GM19035 (cell line): ENCODE measurements at regions not wholly inside any gene's neighbourhood (a gene's known extent, or its start where the extent isn't known, plus 50 kb on each side); places are given as distances from the start of the nearest gene placed in this dataset.
"Not testable (repeated sequence)": the region's sequence is repeated elsewhere in the genome, so short reads cannot be mapped to it uniquely, and the experiment has no call there.

ENCODE experiments used
- ATAC-seq: cut with Tn5 transposase; IDR thresholded peaks from one replicate; pipeline ENCODE4 v1.9.1; 2021; ENCODE audit not compliant: unreplicated experiment

- no peak for ATAC-seq
Measured at GRCh38 chr9:78123808-78124207, 92.2 kb upstream of the GNAQ start.

DNA sequence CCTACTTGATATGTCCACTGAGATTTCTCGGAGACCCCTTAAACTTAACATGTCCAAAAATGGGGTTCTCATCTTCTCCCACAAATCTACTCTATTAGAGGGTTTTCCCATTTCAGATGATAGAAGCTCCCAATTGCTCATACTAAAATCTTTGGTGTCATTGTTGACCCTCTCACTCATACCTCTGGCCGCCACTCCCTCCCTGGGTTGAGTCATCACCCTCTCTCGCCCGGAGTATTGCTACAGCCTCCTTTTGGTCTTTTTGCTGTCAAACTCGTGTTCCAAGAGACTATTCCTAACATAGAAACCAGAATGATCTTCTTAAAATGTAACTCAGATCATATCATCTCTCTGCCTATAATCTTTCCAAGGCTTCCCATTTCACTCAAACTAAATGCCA lies 91.0 kb upstream of the GNAQ start:
- ATAC-seq: no peak

- no peak for ATAC-seq
Measured at GRCh38 chr9:78121488-78121887, 89.9 kb upstream of the GNAQ start.

DNA sequence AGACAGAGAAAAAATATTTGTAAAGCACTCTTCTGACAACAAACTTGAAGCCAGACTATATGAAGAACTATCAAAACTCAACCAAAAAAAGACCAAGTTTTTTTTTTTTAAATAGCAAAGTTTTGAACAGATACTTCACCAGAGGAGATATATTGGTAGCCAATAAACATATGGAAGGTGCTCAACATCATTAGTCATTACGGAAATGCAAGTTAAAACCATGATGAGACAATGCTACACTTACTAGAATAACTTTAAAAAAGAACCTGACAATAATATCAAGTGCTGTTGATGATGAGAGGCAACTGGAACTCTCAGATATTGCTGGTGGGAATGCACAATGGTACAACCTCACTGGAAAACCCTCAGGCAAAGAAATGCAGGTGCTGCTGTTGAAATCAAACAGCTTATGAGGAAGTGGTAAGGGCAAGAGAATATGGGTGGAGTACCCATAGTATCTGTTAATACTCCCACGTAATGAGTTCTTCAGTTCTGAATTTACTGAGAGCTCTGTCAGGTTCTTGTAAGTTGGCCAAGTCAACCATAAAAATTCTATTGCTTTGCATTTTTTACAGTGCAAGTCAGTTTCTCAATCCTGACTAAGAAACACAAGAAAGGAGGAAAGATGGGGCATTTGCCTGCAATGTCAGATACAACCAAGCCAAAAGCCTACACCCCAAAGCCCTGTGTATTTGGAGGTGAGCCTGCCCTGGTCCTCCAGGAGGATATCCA lies 87.3 kb upstream of the GNAQ start:
- ATAC-seq: peak; percentile 78

DNA sequence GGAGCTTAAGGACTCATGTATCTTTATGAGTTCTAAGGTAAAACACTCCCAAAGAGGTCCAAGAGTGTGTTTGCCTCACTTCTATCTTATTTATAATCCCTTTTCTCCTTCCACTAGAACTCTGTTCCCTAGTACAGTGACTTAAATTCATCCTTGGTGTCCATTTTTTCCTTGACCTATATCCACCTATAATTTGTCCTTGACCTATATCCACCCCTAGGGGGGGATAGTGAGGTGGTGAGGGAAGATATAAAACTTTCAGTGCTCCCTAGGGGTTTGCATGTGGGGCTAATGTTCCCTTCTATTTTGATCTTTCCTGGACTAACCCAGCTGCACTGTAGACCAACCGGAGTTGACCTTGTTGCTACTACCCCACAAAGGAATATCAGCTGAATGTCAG lies 83.5 kb upstream of the GNAQ start:
- ATAC-seq: peak; percentile 50

GRCh38 chr9:78114581-78114980 lies 83.0 kb upstream of the GNAQ start:
- ATAC-seq: no peak

DNA sequence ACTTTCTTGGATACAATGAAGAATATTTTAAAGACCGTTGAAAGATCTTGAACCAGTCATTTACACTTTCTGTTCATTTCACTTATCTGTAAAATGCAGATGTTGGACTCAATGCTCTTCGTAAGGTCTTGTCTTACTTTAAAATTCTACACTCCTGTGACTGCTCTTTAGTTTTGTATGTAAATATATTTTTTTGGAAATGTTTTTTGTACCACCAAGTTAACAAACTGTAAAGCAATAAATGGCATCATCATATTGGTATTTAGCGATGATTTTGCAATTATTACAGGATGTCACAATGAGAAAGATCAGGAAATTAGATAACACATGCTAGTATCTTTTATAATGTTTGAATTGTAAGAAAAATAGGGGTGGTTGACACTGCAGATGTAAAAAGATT lies 80.8 kb upstream of the GNAQ start:
- ATAC-seq: no peak

GRCh38 chr9:78112004-78112403 lies 80.4 kb upstream of the GNAQ start:
- no peak for ATAC-seq

DNA sequence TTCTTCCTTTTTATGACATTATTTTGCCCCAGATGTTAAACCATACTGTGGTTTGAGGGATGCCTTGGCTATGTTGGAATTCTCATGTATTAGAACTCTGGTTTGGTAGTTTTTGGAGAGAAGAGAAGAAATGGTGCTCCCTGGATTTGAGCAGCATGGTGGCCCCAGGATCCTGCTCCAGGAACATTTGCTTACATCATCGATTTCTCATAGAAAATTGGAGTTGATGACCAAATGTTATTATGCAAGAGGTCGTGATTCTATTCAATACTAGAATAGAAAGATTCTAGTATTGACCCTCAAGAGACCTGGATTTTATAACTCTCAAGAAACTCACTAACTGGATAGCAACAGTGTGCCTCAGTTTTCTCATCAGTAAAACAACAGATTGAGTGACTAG lies 77.5 kb upstream of the GNAQ start:
- no peak for ATAC-seq

- ATAC-seq: not testable (repeated sequence)
Measured at GRCh38 chr9:78106586-78106985, 75.0 kb upstream of the GNAQ start.

DNA sequence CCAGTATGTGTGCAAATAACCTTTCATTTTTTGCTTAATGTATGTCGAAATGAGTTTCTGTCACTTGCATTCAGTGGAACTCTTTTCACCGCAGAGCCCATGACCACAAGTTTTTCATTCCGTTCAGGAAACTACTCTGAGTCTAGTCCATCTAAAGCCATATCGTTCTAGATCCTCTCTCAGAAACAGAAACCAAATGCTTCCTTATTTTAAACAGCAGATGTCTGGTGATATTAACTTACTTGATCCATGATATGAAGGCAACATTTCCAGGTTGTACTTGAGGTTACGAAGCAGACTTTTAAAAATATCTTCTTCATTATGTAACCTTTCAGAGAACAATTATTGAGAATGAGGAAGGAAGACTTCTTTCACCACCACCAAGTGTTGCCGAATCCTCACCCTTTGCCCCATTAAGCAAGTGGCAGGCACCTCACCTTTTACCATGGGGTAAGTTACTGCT lies 72.4 kb upstream of the GNAQ start:
- ATAC-seq: no peak

DNA sequence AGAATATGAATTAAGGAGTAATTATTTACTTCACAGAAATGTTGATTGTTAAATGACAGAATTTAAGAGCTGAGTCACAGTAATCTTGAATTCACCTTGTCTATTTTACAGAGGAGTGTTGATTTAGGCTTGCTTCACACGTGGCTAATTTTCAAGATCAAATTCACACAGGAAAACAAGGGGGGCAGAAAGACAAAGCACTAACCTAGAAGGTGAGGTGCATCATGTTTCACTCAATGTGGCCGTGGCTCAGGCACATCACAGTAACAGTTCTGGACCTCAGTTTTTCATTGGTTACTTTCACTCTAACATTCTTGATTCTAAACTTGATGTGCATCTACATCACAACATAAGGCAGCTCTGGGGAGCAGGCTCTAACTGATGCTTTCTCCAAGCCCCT lies 69.6 kb upstream of the GNAQ start:
- ATAC-seq: no peak

DNA sequence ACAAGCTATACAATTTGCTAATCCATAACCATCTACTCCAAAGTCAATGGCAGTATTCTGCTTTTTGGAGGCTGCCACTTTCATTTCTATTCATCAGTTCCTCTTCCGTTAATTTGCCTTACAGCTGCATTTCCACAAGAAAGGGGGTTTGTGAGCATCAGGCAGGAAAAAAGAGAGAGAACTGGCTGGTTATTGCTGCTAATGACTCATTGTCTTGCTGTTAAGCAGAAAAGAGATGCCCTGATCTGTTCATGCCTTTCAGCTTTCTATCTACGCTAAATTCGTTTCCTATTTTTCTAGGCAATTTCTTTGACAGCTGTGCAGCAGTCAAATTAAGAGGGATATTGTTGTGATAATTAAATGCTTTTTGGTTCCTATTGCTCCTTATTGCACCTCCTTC lies 65.9 kb upstream of the GNAQ start:
- ATAC-seq: no peak

GRCh38 chr9:78091731-78092130 lies 60.1 kb upstream of the GNAQ start:
- no peak for ATAC-seq

DNA sequence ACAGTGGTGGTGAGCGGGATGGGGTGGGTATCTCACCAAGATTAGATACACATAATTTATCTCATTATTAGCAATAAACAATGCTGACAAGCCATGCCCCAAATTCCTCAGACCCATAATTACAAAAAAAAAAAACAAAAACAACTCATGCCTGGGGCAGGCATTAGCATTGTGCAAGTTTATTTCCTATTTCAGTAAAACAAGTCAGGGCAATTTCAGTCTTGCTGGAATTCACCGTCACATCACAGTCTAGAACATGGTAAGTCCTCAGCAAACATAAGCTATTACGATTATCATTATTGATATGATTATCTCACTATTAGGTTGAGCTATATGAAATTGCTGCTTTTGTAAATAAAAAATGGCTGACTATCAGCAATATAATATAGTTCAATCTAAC lies 57.5 kb upstream of the GNAQ start:
- no peak for ATAC-seq

DNA sequence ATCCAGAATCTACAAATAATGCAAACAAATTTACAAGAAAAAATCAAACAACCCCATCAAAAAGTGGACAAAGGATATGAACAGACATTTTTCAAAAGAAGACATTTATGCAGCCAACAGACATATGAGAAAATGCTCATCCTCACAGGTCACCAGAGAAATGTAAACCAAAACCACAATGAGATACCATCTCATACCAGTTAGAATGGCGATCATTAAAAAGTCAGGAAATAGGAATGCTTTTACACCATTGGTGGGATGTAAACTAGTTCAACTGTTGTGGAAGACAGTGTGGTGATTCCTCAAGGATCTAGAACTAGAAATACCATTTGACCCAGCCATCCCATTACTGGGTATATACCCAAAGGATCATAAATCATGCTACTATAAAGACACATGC lies 56.6 kb upstream of the GNAQ start:
- not testable (repeated sequence) for ATAC-seq
